ENCODE measurements at regions not wholly inside any gene's neighbourhood (a gene's known extent, or its start where the extent isn't known, plus 50 kb on each side); places are given as distances from the start of the nearest gene placed in this dataset.

GRCh38 chr4:155541716-155542115, 124.9 kb upstream of the GUCY1A1 start:
- no peaks in the 10 kb centered on the region for H3K36me3 ChIP-seq
- no peaks in the 10 kb centered on the region for H3K4me1 ChIP-seq
- no peaks in the 10 kb centered on the region for H3K9me3 ChIP-seq
- H3K4me3 ChIP-seq, result no peak overlapping the region
- no peak for DNase-seq
- 79% methylated on average over 3 of the region's 3 CpGs for WGBS (ENCODE audit: insufficient coverage, low coverage, low lambda C conversion rate, missing lambda C conversion rate)
- intact Hi-C loops (cut with DNase I), result no loop called here
- H3K27me3 ChIP-seq, result no peaks in the 10 kb centered on the region
- ATAC-seq, result no peak
- TF ChIP-seq POLR2A (IDR thresholded peaks at IDR 0.05) (no peak), CTCF (IDR thresholded peaks at IDR 0.05) (no peak)
- H3K27ac ChIP-seq, result no peak overlapping the region

- Histone ChIP-seq H3K9me3 (no peaks in the 10 kb centered on the region), H3K27ac (no peak overlapping the region), H3K4me1 (no peaks in the 10 kb centered on the region), H3K4me3 (no peak overlapping the region), H3K36me3 (no peaks in the 10 kb centered on the region), H3K27me3 (no peaks in the 10 kb centered on the region)
- TF ChIP-seq POLR2A (IDR thresholded peaks at IDR 0.05) (no peak), CTCF (IDR thresholded peaks at IDR 0.05) (no peak)
- no peak for ATAC-seq
- DNase-seq, result no peak
- intact Hi-C loops (cut with DNase I), result no loop called here
- 92% methylated on average over 7 of the region's 7 CpGs for WGBS (ENCODE audit: insufficient coverage, low coverage, low lambda C conversion rate, missing lambda C conversion rate)
Observed at GRCh38 chr4:155540698-155541097, 126.0 kb upstream of the GUCY1A1 start.

- ATAC-seq (no peak), DNase-seq (no peak)
- no peak for TF ChIP-seq CTCF (IDR thresholded peaks at IDR 0.05)
- no peak for TF ChIP-seq POLR2A (IDR thresholded peaks at IDR 0.05)
- no peaks in the 10 kb centered on the region for H3K4me1 ChIP-seq
- H3K36me3 ChIP-seq, result no peaks in the 10 kb centered on the region
- WGBS (ENCODE audit: insufficient coverage, low coverage, low lambda C conversion rate, missing lambda C conversion rate), result 82% methylated on average over 3 of the region's 3 CpGs
- H3K9me3 ChIP-seq, result no peaks in the 10 kb centered on the region
- intact Hi-C loops (cut with DNase I), result no loop called here
- no peak overlapping the region for H3K27ac ChIP-seq
- no peaks in the 10 kb centered on the region for H3K27me3 ChIP-seq
- H3K4me3 ChIP-seq, result no peak overlapping the region
Observed at GRCh38 chr4:155539746-155540145, 126.9 kb upstream of the GUCY1A1 start.

- Histone ChIP-seq H3K27ac (no peak overlapping the region), H3K4me1 (no peaks in the 10 kb centered on the region), H3K36me3 (no peaks in the 10 kb centered on the region), H3K4me3 (no peak overlapping the region), H3K27me3 (no peaks in the 10 kb centered on the region), H3K9me3 (no peaks in the 10 kb centered on the region)
- ATAC-seq (no peak), DNase-seq (no peak)
- TF ChIP-seq CTCF (IDR thresholded peaks at IDR 0.05) (no peak), POLR2A (IDR thresholded peaks at IDR 0.05) (no peak)
- intact Hi-C loops (cut with DNase I), result no loop called here
- WGBS (ENCODE audit: insufficient coverage, low coverage, low lambda C conversion rate, missing lambda C conversion rate), result 50% methylated on average over 2 of the region's 2 CpGs
Observed at GRCh38 chr4:155535802-155536454, 130.7 kb upstream of the GUCY1A1 start.
